CD4-positive, alpha-beta T cell treated with Interleukin-15 for 1 hour (primary cell): ENCODE measurements at regions not wholly inside any gene's neighbourhood (a gene's known extent, or its start where the extent isn't known, plus 50 kb on each side); places are given as distances from the start of the nearest gene placed in this dataset.
A peak's percentile ranks its signal among the peaks of the same experiment; 100 is the strongest.
"Not testable (repeated sequence)": the region's sequence is repeated elsewhere in the genome, so short reads cannot be mapped to it uniquely, and the experiment has no call there.

Experiments
- DNase-seq: peaks from one replicate; pipeline ENCODE4 v3.0.0-alpha.2; 2020

DNA sequence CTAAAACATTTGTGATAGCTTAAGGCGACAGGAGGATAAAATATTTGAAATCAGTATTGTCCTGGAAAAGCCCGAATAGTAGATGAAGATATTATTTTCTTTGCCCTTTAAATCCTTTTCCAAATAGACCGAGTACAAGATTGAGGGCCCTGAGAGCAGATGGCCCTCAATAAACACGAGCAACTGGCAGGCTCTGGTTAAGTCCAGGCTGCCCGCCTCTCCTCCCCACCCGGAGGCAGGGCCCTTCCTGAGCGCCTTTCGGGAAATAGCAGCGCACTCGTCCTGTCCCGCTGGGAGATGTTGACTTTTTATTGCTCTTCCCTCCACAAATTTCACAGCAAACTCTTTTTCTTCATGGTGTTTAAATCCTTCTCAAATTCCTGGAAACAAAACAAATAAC, 50.8 kb upstream of the MAX start:
- no peak for DNase-seq

DNA sequence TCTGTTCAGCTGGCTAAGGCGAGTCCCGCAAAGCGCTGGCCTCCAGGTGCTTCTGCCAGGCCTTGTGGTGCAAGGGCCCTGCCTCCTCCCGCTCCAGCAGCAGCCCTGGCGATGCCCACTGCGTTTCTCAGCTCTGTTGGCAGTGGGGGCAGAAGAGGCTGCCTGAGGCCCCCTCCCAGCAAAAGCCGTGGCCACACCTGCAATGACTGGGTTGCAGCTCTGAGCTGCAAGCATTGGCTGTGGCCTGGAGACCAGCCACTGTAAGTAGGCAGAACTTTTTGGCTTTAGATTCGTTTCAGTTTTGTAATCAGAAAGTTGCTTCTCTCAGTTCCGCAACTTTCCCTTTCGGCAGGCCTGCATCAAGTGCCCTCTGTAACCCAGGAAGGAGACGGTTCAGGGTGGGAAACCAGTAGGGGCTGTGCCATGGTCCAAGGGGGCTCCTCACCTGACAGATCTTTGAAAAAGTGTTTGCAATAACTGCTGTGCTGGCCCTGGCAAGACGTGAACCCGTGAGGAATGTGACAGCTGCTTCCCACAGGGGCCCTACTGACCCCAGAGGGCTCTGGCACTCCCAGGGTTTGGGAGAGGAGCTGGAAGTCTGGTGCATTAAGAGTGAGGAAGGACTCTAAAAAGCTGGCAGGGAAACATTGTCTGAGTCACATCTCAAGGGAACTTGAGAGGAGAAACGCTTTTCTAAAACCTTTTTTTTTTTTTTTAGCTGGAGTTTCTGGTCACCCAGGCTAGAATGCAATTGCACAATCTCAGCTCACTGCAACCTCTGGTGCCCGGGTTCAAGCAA, 54.5 kb upstream of the MAX start:
- no peak for DNase-seq

DNA sequence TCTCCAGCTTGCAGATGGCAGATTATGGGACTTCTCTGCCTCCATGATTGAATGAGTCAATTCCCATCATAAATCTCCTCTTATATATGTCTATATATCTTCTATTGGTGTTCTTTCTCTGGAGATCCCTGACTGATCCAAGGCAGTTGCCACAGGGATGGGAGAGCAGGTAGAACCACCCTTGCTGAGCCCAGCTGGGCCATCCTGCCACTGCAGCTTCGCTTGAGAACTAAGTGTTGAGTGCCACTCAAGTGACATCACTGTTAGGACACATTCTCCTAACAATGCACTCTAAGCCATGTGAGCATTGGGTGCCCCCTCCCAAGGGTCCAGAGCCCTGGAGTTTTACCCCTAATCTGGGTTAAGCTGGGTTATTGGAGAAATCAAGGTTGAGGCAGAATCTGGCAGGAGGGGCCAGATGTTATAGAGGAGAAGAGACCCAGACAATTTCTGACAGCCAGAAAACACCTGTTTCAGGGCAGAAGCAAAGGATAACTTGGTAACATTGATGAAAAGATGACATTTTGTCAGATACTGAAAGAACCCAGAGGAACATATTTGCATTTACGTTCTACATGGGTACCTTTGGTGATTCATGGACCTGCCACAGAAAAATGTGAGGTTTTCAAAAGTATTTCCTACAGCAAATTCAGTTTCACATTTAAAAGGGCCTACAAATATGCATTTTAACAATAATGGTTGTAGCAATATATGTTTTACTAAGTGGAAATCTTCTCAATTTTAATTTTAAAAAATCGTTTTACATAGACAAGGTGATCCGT, 57.2 kb upstream of the MAX start:
- no peak for DNase-seq

DNA sequence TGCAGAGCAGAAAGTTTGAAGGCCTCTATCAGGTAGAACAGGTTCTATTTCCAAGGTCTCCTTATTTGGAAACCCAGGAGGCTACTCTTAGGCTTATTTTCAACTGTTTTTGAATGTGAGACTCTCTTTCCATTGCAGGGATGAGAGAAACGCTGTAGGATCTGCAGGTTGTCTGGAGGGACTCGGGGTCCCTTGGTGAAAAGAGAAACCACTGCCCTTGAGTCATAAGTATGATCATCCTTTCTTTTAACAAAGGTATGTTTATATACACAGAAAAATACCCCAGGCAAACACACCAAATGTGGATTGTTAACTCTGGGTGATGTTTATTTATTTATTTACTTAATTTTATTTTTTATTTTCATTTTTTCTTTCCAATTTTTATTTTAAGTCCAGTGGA, 57.8 kb upstream of the MAX start:
- DNase-seq = no peak

DNA sequence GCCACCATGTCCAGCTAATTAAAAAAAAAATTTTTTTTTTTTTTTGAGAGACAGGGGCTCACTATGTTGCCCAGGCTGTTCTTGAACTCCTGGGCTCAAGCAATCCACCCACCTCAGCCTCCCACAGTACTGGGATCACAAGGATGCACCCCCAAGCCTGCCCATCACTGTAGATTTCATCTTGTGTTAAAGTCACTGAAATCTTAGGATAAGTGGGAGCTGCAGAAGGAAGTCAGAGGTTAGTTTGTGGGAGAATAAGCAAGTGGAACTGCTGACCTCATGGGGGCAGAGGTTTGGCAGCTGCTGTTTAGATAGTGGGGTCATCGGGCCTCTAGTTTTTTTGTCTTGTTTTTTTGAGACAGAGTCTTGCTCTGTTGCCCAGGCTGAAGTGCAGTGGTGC, 59.7 kb upstream of the MAX start:
- DNase-seq = no peak

DNA sequence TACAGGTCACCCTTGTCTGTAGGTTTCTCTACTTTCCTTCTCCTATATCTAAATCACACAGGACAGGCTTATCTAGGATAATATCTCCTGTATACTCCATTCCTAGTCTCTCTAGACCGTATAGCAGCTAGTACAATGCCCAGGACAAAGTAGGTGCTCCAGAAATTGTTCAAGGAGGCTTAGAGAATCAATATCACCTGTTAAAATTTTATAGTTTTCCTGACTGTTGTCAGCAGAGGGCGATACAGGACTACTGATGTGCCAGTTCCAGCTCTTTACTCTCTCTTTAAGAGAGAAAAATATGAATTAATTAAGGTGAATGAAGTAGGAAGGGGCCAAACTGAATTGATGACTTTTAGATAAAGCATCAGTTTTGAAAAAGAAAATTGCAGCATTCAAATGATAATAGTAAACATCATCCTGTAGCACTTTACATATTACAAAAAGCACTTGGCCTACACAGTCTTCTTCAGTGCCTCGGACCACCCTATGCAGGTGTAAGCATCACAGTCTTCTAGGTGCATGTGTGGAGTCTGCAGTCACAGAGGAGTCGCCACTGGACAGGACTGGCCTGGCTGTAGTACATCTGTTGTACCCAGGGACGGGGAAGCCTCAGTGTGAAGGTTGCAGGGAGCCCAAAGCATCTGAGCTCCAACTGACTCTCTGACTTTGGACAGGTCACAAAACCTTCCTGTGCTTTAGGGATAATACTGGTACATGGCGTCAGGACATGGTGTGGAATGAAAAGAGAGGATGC, 61.9 kb upstream of the MAX start:
- no peak for DNase-seq

DNA sequence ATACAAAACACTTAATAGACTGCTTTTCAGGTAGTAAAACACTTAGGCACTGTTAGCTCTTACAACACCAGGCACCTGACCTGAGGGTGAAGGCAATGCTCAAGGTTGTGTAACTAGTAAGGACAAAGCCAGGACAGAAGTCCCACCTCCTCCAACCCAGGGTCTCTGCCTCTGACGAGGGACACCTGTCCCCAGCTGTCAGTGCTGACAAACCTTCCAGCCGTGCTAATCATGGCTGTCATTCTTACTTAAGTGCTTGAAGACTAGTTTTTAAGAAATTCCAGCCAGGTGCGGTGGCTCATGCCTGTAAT, 62.5 kb upstream of the MAX start:
- no peak for DNase-seq

DNA sequence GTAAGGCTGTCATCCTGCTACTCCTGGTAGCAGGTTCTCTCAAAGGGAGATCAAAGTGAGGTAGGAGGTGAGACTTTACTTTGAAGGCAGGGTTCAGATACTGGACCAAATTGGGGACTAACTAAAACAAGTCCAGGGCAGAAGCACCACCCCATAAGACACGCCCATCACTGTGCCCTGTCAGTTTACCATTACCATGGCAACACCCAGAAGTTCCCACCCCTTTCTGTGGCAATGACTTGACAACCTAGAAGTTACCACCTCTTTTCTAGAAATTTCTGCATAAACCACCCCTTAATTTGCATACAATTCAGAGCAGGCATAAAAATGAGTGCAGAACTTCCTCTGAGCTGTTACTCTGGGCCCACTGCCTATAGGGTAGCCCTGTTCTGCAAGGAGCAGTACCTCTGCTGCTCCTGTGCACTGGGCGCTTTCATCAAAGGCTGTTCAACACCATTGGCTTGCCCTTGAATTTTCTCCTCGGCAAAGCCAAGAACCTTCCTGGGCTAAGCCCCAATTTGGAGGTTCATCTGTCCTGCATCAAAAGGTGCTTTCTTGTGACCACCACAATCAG, 64.8 kb upstream of the MAX start:
- DNase-seq = peak; percentile 61

DNA sequence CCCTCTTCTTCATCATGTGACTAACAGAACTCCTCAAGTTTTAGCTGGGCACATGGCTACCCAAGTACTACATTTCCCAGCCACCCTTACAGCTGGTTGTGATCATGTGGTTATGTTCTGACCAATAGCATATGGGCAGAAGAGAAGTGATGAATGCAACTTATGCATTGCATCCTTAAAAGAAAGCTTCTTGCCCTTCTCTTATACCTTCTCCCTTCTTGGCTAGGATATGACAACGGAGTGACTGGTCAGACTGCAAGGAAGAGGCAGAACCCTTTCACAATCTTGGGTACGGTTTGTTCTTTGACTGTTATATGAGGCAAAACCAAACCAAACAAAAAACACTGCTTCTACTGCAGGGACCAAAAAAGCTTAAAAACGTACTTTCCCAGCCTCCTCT, 66.5 kb upstream of the MAX start:
- DNase-seq = no peak

DNA sequence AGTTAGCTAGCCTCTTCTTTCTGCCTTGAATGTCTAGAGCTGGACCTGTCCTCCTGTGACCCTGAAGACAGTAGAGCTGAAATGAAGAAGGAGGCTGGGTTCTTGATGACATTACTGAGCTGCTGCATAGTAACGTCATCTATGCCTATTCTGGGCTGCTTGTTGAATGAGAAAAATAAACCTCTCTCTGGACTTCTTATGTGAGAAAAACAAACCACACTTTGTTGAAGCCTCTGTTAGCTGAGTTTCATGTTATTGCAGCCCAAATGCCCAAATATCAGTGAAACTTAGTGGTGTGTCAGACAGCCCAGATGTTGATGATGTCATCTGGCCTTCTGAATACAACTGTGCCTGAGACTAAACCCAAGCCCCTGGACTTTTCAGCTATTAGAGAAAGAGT, 67.0 kb upstream of the MAX start:
- no peak for DNase-seq

DNA sequence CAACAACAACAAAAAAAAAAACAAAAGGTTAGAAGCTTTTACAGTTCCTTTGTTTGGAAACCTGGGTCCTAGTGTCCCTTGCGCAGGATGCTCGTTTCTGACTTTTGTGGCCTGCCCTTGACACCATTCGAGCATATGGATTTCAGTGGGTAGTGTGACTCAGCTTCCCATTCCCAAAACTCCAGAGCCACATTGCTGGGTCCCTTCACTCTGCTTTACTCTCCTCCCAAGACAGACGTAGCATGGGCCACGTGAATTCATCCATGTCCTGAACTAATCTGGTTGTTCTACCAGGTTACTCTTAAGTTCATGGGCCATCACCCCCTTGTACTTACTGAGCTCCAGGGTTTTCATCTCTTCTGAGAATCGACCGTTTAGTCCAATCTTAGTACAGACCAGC, 68.0 kb upstream of the MAX start:
- no peak for DNase-seq

DNA sequence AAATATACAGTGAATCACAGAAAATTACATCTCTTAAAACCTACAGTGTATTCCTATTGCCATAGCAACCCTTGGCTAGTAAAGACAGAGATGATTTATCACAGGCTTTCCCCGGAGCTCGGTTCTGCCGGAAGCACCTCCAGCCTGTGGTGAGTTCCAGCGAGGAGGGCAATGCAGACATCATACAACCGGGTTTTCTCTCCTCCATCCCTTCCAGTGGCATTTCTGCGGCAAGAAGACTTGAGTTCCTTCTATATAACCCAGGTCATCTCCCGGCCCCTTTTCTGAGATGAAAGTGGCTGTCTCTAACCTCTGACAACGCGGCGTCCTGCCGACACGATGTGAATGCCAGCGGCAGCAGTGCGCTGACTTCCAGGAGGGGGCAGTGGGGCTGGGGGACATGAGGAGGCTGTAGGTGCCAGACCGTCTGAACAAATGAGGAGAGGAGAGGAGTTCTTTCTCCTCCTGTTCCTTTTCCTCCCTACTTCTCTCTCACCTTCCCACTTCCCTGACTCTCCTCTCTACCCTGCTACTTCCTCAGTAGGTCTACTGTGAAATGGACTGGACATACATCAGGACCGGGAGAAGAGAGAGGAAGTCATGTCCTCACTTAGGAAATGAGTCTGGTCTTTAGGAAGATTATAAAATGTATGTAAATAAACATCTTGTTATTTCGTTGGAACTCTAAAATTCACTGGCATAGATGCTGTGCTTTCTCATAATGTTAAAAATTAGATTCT, 68.6 kb upstream of the MAX start:
- peak; percentile 59 for DNase-seq

DNA sequence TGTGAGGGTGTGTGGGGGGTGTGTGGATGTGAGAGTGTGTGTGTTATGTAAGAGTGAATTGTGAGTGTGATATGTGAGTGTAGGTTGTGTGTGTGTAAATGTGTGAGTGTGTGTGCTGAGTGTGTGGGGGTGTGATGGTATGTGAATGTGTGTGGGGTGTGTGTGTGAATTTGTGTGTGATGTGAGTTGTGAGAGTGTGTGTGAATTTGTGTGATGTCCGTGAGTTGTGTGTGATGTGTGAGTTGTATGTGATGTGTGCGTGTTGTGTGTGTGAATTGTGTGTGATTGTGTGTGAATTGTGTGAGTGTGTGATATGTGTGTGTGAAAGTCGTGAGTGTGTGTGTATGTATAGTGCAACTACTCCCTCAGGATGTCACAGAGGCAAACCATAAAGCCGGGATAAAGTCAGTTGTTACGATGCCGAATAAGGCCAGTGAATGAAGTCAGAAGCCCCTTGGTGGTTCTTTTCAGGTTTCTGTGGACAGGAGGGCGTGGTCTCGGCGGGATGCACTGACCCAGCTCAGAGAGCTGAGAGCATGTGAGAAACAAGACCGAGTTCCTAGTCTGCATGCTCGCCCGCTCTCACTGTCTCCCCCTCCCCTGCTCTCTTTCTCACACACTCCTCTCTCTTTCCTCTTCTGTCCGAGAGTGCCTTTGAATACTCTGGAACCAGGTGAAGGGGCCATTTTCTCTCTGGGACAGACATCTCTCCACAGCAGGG, 71.8 kb upstream of the MAX start:
- DNase-seq = no peak

DNA sequence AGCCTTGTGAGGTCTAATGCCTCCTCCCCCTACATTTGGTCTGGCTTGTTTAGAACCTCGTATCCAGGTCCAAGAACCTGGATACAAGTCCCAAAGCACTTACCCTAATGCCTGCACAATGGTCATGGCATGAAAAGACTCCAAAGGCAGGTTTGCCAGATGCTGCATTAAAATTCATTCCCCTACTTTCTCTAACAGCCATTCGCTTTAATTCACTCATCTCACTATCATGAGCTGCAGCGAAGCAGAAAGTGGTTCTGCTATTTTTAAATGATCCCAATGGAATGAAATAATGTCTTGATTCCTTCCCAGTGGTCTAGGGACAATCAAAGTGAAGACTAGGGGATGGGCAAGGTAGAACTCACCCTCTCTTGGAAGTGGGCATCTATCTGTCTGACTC, 72.5 kb upstream of the MAX start:
- no peak for DNase-seq

DNA sequence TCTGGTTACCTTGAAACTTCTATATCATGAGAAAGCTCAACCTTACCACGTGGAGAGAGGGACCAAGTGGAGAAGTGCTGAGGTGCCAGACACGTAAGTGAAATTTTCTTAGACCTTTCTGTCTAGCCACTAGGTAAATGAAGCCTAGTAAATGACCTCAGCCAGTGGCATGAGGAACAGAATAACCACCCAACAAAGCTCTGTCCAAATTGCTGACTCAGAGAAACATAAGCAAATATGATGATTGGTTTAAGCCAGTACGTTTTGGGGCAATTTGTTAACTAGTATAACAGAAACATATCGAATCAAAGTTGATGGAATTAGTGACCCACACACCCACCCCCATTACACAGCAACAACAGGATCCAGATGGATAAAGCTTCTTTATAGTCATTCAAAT, 75.2 kb upstream of the MAX start:
- no peak for DNase-seq

DNA sequence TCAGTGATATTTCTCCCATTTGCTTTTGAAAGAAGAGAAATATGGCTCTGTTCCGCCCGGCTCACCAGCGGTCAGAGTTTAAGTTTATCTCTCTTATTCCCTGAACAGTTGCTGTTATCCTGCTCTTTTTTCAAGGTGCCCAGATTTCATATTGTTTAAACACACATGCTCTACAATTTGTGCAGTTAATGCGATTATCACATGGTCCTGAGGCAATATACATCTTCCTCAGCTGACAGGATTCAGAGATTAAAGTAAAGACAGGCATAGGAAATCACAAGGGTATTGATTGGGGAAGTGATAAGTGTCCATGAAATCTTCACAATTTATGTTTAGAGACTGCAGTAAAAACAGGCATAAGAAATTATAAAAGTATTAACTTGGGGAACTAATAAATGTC, 76.9 kb upstream of the MAX start:
- not testable (repeated sequence) for DNase-seq

DNA sequence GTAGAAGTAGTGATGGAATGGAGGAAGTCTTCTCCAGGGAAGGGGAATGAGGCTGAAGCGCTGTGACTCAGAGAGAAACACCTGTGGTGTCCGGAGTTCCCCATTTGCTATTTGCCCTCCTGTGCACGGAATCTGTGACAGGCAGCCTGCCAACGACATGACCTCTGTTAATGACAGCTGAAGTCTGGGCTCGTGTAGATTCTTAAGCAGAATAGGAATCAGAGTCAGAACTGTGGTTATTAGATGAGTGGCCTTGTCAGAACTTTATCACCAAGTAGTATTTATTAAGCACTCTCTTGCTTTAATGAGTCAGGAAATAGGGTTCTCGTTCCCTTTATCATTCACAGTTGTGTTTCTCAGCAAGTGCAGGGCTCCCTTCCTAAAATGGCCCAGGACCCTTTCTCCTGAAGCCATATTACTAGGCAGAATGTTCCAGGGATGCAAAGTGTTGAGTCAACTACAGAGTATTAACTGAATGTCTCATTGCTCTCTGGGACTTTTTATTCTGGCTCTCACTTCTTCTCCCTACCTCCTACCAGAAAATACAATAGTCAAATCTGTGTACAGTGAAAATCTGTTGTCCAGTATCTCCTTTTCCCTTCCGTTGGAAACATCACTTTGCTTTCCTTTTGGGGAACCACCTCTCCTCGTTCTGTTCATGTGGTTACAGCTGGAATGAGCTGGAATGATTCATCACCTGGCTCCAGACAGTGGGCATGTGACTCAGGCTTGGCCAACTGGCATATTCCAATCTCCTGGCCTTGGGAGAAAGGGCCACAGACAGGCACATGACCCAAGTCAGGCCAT, 77.8 kb upstream of the MAX start:
- DNase-seq = peak; percentile 38

DNA sequence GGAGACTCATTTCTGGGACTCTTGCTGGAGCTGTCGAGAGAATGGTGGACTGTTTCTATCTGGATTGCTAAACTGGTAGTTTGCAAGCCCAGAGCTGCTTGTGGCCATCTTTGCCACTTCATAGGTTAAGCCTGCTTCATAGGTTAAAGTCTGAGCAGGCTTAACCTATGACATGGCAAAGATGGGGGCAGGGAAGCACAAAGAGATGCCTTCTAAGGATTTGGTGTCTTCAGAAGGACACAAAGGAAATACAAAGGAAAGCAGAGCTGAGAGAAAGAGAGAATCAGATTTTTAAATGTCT, 78.4 kb upstream of the MAX start:
- DNase-seq = no peak

DNA sequence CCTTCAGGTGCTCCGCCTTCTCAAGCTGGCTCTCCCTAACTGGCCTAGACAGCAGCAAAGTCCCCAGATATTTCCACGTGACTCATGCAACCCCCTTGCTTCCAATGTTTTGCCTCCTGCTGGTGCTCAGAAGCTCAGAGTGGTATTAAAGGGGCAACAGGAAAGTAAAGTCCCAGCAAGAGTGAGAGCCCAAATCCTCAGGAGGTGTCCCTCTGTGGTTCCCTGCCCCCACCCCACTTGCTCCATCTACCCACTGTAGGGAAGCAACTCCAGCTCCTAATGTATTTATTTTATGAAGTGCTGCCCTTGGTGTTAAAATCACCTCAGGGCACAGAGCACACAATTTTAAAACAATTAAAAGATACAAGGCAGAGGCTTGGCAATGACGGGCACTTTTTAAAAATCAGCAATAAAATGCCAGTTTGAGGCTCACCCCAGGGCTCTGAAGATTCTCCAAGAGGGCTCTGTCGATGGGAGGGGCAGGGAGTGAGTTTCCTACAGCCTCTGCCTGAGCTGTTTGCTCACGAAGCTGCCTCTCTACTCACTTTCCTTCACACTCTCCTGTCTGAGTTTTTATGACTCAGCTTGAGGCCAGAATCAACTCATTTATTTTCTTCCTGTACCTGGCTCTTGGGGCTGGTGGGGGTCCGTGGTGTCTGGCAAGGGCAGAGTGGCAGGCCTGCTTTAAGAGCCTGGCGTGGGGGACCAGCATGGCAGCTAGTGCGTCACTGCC, 81.9 kb upstream of the MAX start:
- DNase-seq = no peak

DNA sequence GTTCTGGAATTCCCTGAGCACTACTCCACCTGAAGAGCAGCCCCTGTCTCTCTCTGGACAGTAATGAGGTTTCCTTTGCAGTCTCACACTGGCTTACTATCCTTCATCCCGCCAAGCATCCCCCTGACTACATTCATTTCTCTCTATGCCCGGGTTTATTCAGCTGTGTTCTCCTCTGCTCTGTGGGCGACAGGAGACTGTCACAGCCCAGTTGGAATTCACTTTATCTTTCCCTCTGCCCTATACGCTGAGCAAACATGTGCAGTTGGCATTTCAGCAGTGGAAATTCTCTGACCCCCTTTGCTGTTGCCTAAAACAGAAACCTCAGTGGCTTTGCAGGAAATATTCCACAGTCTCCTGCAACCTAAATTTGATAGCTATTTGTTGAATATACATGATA, 83.5 kb upstream of the MAX start:
- no peak for DNase-seq

DNA sequence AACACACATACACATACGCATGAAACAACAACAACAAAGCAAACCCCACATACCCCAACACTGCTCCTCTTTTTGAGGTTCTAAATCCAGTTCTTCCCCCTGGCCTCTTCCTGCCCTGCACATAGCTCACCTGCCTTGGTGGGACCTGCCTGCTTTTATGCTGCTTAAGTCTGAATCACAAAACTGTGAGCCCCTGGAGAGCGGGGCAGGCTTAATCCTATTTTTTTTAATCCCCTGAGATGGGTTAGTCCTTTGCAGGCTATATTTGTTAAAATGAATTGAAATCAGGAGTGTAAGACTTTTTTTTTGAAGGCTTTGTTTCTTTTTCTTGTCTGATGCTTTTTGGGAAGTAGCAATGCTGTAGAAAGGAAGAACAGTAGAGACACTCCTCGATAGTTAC, 84.6 kb upstream of the MAX start:
- no peak for DNase-seq
